ENCODE measurements at regions not wholly inside any gene's neighbourhood (a gene's known extent, or its start where the extent isn't known, plus 50 kb on each side); places are given as distances from the start of the nearest gene placed in this dataset.

DNA sequence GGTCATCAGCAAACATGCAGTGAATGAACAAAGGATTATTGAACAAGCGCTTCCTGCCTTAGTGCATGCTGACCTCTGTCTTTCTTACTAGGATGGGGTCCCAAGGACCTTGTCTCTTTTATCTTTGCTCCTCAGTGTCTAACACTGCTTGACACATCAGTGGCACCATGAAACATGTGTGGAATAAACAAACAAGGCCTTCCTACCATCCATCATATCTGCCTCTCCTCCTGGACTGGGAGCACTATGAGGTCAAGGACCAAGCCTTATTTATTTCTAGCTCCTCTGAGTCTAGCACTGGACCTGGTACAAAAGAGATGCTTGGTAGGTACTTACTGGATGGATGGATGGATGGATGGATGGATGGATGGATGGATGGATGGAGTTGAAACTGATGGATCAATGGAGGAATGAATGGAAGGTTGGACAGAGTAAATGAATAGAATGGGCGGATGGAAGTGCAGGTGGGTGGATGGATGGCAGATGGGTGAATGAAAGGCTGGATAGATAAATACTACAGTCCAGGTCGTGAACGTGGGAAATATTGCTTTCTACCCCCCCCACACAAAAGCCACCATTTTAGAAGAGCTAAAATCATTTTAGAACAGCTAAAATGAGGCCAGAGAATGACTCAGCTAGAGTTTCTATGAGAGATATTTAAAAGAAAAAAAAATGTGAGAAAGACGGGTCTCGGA is 104.1 kb upstream of the PTPN1 start:
- TF ChIP-seq, protein P1, sequence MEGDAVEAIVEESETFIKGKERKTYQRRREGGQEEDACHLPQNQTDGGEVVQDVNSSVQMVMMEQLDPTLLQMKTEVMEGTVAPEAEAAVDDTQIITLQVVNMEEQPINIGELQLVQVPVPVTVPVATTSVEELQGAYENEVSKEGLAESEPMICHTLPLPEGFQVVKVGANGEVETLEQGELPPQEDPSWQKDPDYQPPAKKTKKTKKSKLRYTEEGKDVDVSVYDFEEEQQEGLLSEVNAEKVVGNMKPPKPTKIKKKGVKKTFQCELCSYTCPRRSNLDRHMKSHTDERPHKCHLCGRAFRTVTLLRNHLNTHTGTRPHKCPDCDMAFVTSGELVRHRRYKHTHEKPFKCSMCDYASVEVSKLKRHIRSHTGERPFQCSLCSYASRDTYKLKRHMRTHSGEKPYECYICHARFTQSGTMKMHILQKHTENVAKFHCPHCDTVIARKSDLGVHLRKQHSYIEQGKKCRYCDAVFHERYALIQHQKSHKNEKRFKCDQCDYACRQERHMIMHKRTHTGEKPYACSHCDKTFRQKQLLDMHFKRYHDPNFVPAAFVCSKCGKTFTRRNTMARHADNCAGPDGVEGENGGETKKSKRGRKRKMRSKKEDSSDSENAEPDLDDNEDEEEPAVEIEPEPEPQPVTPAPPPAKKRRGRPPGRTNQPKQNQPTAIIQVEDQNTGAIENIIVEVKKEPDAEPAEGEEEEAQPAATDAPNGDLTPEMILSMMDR (IDR thresholded peaks at IDR 0.05; ENCODE audit: insufficient read depth, low read length, poor library complexity, severe bottlenecking) = no peak
- Histone ChIP-seq H3K36me3 (ENCODE audit: control insufficient read depth, insufficient read depth, low read length) (no peaks in the 10 kb centered on the region), H3K27me3 (replicated peaks; ENCODE audit: control insufficient read depth, insufficient read depth, low read length) (peaks cover 3% of the 10 kb centered on the region), H3K4me3 (replicated peaks; ENCODE audit: low read depth, low read length) (no peak overlapping the region)
- DNase-seq (ENCODE audit: extremely low read depth, insufficient read length) = no peak

DNA sequence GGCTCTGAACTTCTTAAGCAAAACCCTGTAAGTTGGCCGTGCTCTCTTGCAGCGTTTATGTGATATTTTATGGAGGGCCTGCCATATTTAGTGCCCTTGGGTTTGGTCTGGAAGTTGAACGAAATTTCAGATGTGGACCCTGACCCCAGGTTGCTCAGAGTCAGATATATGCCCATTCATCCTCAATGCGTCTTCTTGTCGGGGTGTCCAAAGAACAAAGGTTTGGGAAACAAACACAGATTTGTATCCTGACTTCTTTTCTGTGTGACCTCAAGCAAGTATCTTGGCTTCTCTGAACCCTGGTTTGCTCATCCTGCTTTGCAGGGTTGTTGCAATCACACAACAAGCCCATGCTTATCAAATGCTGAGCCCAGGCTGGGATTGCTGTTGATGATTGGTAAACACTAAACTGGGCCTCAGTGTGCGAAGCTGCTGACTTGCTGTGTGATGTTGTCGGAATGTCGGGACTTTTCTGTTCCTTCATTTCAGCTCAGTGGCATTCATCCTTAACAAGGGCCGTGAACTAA is 103.5 kb upstream of the PTPN1 start:
- TF ChIP-seq, protein P1 (IDR thresholded peaks at IDR 0.05; ENCODE audit: insufficient read depth, low read length, poor library complexity, severe bottlenecking) = no peak
- Histone ChIP-seq H3K4me3 (replicated peaks; ENCODE audit: low read depth, low read length) (no peak overlapping the region), H3K27me3 (replicated peaks; ENCODE audit: control insufficient read depth, insufficient read depth, low read length) (peaks cover 3% of the 10 kb centered on the region), H3K36me3 (ENCODE audit: control insufficient read depth, insufficient read depth, low read length) (no peaks in the 10 kb centered on the region)
- DNase-seq (ENCODE audit: extremely low read depth, insufficient read length) = no peak

DNA sequence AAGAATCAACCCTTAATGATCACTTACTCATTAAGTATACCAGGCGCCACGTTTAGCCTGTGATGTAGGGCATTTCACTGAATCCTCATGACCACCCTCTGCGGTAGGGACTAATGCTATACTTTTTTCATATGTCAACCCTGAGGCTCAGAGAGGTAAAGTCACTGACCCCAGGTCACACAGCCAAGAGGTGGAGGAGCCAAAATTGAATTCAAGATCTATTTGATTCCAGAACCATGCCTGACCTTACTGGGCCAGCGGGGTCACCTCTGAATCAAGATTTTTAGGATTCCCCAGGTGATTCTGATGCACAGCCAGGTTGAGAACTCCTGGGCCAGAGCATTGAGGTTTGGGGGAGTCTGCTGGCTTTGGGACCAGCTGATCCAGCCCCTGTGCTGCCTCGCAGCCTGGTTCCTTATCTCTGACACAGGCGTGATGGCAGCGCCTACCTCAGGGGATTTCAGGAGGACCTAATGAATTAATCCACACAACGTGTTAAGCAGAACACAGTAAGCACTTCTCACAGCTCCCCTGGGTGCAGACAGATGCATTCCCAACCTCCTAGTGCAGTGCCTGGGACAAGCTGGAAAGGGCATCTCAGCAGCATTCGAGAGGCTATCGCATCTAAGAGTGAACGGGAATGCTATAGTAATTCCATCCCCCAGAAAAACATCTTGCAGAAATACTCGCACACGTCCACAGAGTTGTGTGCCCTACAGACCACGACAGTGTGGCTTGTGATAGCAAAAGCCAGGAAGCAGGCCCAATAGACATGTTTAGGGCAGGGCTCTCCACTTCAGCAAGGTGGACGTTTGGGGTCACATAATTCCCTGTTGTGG is 101.4 kb upstream of the PTPN1 start:
- TF ChIP-seq, protein P1 (IDR thresholded peaks at IDR 0.05; ENCODE audit: insufficient read depth, low read length, poor library complexity, severe bottlenecking) = no peak
- no peaks in the 10 kb centered on the region for H3K36me3 ChIP-seq (ENCODE audit: control insufficient read depth, insufficient read depth, low read length)
- DNase-seq (ENCODE audit: extremely low read depth, insufficient read length) = no peak
- no peak overlapping the region for H3K4me3 ChIP-seq (replicated peaks; ENCODE audit: low read depth, low read length)
- H3K27me3 ChIP-seq (replicated peaks; ENCODE audit: control insufficient read depth, insufficient read depth, low read length) = peaks cover 3% of the 10 kb centered on the region

DNA sequence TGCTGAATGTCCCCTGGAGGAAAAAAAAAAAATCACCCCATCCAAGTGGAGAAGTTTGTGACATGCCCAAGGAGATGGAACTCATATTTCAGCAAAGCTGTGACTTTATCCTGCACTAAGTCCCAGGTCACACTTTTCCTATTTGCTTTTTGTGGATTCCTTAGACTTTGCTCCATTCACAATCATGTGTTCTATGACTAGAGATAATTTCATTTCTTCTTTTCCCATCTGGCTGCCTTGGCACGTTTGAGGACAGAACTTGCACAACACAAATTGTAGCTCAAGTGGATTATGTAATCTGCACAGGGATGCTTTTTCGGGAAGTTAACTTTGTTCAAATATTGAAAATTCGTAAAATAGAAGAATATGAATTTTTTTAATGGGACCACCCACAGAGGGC is 100.7 kb upstream of the PTPN1 start:
- Histone ChIP-seq H3K27me3 (replicated peaks; ENCODE audit: control insufficient read depth, insufficient read depth, low read length) (no peaks in the 10 kb centered on the region; the same call in 1 of the 2 replicates), H3K4me3 (replicated peaks; ENCODE audit: low read depth, low read length) (no peak overlapping the region), H3K36me3 (ENCODE audit: control insufficient read depth, insufficient read depth, low read length) (no peaks in the 10 kb centered on the region)
- no peak for DNase-seq (ENCODE audit: extremely low read depth, insufficient read length)
- TF ChIP-seq, protein P1 (IDR thresholded peaks at IDR 0.05; ENCODE audit: insufficient read depth, low read length, poor library complexity, severe bottlenecking) = no peak

DNA sequence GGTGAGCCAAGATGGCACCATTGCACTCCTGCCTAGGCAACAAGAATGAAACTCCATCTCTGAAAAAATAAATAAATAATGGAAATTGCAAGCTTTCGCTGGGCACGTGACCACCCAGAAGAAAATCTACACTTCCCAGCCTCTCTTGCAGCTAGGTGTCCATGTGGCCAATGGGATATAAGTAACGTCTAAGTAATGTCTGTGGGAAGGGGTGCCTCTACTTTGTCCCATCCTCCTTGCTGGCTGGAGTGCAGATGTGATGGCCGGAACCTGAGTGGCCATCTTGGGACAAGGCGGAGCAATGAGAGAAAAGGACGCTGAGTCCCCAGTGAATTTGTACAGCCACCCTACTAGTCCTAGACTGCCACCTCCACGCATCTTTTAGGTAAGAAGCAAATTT is 99.8 kb upstream of the PTPN1 start:
- Histone ChIP-seq H3K36me3 (ENCODE audit: control insufficient read depth, insufficient read depth, low read length) (no peaks in the 10 kb centered on the region), H3K27me3 (replicated peaks; ENCODE audit: control insufficient read depth, insufficient read depth, low read length) (no peaks in the 10 kb centered on the region), H3K4me3 (replicated peaks; ENCODE audit: low read depth, low read length) (no peak overlapping the region)
- no peak for DNase-seq (ENCODE audit: extremely low read depth, insufficient read length)
- TF ChIP-seq, protein P1 (IDR thresholded peaks at IDR 0.05; ENCODE audit: insufficient read depth, low read length, poor library complexity, severe bottlenecking) = no peak
